ENCODE measurements at regions not wholly inside any gene's neighbourhood (a gene's known extent, or its start where the extent isn't known, plus 50 kb on each side); places are given as distances from the start of the nearest gene placed in this dataset.

DNA sequence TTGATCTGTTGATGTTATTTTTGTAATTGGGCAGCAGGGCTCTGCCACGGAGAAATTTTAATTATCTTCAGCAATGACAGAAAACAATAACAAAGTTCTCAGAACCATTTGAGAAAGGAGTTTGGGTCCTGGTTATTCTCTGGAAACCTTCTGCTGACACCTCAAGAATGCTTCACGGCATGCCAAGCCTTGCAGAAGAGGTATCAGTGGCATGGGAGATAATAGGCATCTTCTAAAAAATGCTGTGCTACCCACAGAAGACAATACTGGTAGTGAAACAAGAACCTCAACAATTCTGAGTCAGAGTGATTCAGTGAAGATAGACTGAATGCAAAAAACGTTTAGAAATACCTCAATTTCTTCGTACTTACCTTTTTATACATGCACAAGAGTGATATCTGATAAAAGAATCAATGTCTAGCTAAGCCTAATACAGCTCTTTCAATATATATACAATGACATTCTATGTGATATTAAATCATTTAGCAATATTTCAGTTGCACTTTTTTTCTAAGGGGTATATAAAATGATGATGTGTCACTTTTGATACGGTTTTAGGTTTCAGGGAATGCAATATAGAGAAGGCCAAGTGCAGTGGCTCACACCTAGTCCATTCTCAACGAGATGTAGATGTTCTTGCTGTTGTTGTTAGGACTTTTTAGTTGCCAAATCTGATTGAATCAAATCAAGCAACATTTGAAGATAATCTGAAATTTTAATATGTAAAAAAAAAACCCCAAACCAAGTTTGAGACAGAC, 110.4 kb upstream of the COL21A1 start:
- Histone ChIP-seq H3K9ac (replicated peaks in 1 of 4; ENCODE audit: extremely low read depth in 1 of 4, low read depth in 3 of 4, low read length in 3 of 4) (no peak overlapping the region), H3K4me2 (ENCODE audit: insufficient read depth in 1 of 2, low read depth in 2 of 2, low read length in 2 of 2) (no peak overlapping the region), H2BK12ac (ENCODE audit: low read depth, low read length) (no peak overlapping the region), H2BK5ac (ENCODE audit: low read depth, low read length) (no peak overlapping the region), H3K9me3 (ENCODE audit: insufficient read depth in 2 of 2, low read depth in 1 of 2, low read length in 1 of 2) (no peaks in the 10 kb centered on the region; a peak in 2 of 4 replicates), H3K18ac (ENCODE audit: extremely low read depth, low read length) (no peak overlapping the region), H3K36me3 (ENCODE audit: control insufficient read depth in 2 of 4, insufficient read depth in 4 of 4, low read length in 3 of 4) (no peaks in the 10 kb centered on the region), H3K79me1 (ENCODE audit: low read depth, low read length) (no peaks in the 10 kb centered on the region), H3K4me3 (ENCODE audit: extremely low read depth in 1 of 4, insufficient read depth in 2 of 4, low read depth in 3 of 4, low read length in 4 of 4) (no peak overlapping the region), H2AK5ac (ENCODE audit: low read depth, low read length) (no peak overlapping the region), H3K23ac (ENCODE audit: insufficient read length) (no peak overlapping the region), H3K79me2 (ENCODE audit: control insufficient read depth in 1 of 2, insufficient read depth in 2 of 2, low read length in 2 of 2) (no peaks in the 10 kb centered on the region), H2BK120ac (replicated peaks; ENCODE audit: low read depth, low read length) (no peak overlapping the region), H4K8ac (ENCODE audit: extremely low read depth, insufficient read depth, low read length) (no peak overlapping the region), H3K27ac (ENCODE audit: low read depth, low read length) (no peak overlapping the region), H2AFZ (ENCODE audit: low read length) (no peak overlapping the region), H3K27me3 (replicated peaks in 1 of 4; ENCODE audit: control insufficient read depth in 3 of 4, extremely low read depth in 1 of 4, insufficient read depth in 3 of 4, low read length in 3 of 4) (no peaks in the 10 kb centered on the region), H2BK20ac (ENCODE audit: low read length) (no peak overlapping the region), H3K14ac (ENCODE audit: insufficient read length) (no peak overlapping the region), H4K20me1 (replicated peaks in 1 of 2; ENCODE audit: control insufficient read depth in 1 of 2, insufficient read depth in 2 of 2, low read length in 2 of 2) (no peaks in the 10 kb centered on the region), H3K23me2 (ENCODE audit: low read depth, low read length) (no peaks in the 10 kb centered on the region), H2BK15ac (ENCODE audit: low read length) (no peak overlapping the region), H4K91ac (replicated peaks; ENCODE audit: insufficient read length, low read length) (no peak overlapping the region), H3K4ac (replicated peaks; ENCODE audit: insufficient read length, low read depth, low read length) (no peak overlapping the region), H3K4me1 (replicated peaks in 1 of 4; ENCODE audit: control insufficient read depth in 3 of 4, insufficient read depth in 4 of 4, low read length in 3 of 4) (no peaks in the 10 kb centered on the region), H4K5ac (ENCODE audit: insufficient read length, low read depth, low read length) (no peak overlapping the region), H3K56ac (replicated peaks; ENCODE audit: insufficient read length, low read depth, low read length) (no peak overlapping the region)
- 83% methylated on average over 6 of the region's 6 CpGs; no CpG with 5 or more reads in 1 of the 2 experiments for WGBS, 2 experiments (ENCODE audit: extremely low coverage in 1 of 2, insufficient coverage in 1 of 2, insufficient read length in 1 of 2, insufficient replicate concordance in 2 of 2, low coverage in 1 of 2, low lambda C conversion rate in 2 of 2, missing lambda C conversion rate in 1 of 2)
- CTCF ChIA-PET (ENCODE audit: partially characterized antibody) = interaction anchor here (1.0 to 4.7 kb wide), 6 partner anchors 10 to 237 kb away, joined by 3 to 36 read pairs (median 3); no protein-coding TSS in a partner anchor
- DNase-seq (ENCODE audit: low read depth in 1 of 2, low spot score in 2 of 2) (no peak), FAIRE-seq (no peak)
- POLR2A ChIA-PET (ENCODE audit: partially characterized antibody) = no interaction called here
- TF ChIP-seq RAD21 (IDR thresholded peaks at IDR 0.05 in 1 of 2, conservative IDR thresholded peaks at IDR 0.05 in 1 of 2; ENCODE audit: low read depth in 2 of 2, low read length in 2 of 2) (no peak), SRF (IDR thresholded peaks at IDR 0.05; ENCODE audit: low read depth, low read length) (no peak), EGR1 (IDR thresholded peaks at IDR 0.05; ENCODE audit: borderline replicate concordance, low read depth, low read length) (no peak), BRCA1 (IDR thresholded peaks at IDR 0.05; ENCODE audit: low read depth, low read length) (no peak), MAFK (IDR thresholded peaks at IDR 0.05; ENCODE audit: low read depth, low read length) (no peak), TAF7 (optimal IDR thresholded peaks at IDR 0.05; ENCODE audit: borderline replicate concordance, low read depth, low read length) (no peak), CHD1 (IDR thresholded peaks at IDR 0.05; ENCODE audit: low read depth, low read length) (no peak), RBBP5 (IDR thresholded peaks at IDR 0.05; ENCODE audit: borderline replicate concordance, low read depth, low read length) (no peak), POLR2A (IDR thresholded peaks at IDR 0.05; ENCODE audit: control extremely low read depth in 1 of 2, low read depth in 2 of 2, low read length in 2 of 2) (no peak), SIRT6 (IDR thresholded peaks at IDR 0.05; ENCODE audit: low read length) (no peak), CTBP2 (IDR thresholded peaks at IDR 0.05; ENCODE audit: borderline replicate concordance, insufficient read depth, insufficient read length, low read length) (no peak)
- TF ChIP-seq, protein P1, sequence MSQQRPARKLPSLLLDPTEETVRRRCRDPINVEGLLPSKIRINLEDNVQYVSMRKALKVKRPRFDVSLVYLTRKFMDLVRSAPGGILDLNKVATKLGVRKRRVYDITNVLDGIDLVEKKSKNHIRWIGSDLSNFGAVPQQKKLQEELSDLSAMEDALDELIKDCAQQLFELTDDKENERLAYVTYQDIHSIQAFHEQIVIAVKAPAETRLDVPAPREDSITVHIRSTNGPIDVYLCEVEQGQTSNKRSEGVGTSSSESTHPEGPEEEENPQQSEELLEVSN (IDR thresholded peaks at IDR 0.05) = no peak
- TF ChIP-seq, protein P2, sequence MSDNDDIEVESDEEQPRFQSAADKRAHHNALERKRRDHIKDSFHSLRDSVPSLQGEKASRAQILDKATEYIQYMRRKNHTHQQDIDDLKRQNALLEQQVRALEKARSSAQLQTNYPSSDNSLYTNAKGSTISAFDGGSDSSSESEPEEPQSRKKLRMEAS (IDR thresholded peaks at IDR 0.05) = no peak
